NCI-H187 treated with DMSO at 0.1 percent for 48 hours (cell line): ENCODE measurements at regions not wholly inside any gene's neighbourhood (a gene's known extent, or its start where the extent isn't known, plus 50 kb on each side); places are given as distances from the start of the nearest gene placed in this dataset.
"Not testable (repeated sequence)": the region's sequence is repeated elsewhere in the genome, so short reads cannot be mapped to it uniquely, and the experiment has no call there.

Experiments
- DNase-seq: peaks from one replicate; lab custom pipeline; 2025; lab: John Stamatoyannopoulos, UW

GRCh38 chr9:85332487-85332886 is 409.3 kb downstream of the AGTPBP1 start:
- DNase-seq, result no peak

- DNase-seq, result no peak
These were observed 410.1 kb downstream of the AGTPBP1 start for GRCh38 chr9:85331626-85332025.

- DNase-seq, result no peak
These were observed 419.2 kb downstream of the AGTPBP1 start for GRCh38 chr9:85322592-85322991.

- no peak for DNase-seq
These were observed 420.2 kb downstream of the AGTPBP1 start for GRCh38 chr9:85321561-85321960.

GRCh38 chr9:85319936-85320656 is 421.7 kb downstream of the AGTPBP1 start:
- no peak for DNase-seq

- DNase-seq, result not testable (repeated sequence)
These were observed 426.2 kb downstream of the AGTPBP1 start for GRCh38 chr9:85315535-85315934.

DNA sequence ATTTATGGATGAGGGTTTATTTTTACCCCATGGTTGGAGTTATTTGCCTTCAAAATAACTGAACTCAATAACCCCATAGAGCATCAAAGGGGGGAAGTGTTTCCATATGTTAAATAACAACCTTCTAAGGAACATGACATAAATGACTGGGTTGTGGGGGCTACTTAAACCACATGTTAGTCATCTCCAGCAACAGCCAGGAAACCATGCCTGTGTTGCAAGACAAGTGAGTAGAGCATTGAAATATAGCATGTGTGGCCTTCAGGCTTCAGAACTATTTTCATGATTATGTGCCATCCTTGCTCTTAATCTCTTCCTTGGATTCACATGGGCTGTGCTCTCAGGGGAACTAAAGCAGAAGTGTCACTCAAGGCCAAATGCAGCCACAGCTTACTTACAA is 431.2 kb downstream of the AGTPBP1 start:
- no peak for DNase-seq

DNA sequence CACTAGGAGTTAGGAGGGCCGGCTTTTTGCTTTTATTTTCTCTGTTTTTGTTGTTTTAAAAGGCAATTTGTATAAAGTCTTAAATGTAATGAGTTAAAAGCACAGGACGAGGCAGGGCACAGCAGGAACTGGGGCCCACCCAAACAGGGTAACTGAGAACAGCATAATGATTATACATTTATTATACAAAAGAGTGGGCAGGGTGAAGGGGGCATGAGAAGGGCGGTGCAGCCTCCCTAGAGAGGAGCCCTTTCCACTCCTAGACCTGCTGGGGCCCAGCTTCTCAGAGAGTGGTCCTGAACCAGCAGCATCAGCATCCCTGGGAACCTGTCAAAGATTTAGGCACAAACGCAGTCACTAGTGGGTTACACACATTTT is 438.0 kb downstream of the AGTPBP1 start:
- no peak for DNase-seq

- no peak for DNase-seq
These were observed 438.6 kb downstream of the AGTPBP1 start for GRCh38 chr9:85302938-85303756.

GRCh38 chr9:85298499-85298898 is 443.3 kb downstream of the AGTPBP1 start:
- DNase-seq, result no peak

DNA sequence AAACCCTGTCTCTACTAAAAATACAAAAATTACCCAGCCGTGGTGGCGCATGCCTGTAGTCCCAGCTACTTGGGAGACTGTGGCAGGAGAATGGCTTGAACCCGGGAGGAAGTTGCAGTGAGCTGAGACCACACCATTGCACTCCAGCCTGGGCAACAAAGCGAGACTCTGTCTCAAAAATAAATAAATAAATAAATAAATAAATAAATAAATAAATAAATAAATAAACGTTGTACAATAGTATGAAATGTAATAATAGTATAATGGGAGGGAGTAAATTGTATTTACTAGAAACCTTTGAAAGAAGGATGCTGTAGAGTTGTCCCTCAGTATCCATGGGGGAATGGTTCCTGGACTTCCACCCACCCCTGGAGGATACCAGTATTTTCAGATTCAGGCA is 446.5 kb downstream of the AGTPBP1 start:
- not testable (repeated sequence) for DNase-seq

- DNase-seq, result no peak
These were observed 449.5 kb downstream of the AGTPBP1 start for GRCh38 chr9:85292261-85292660.

DNA sequence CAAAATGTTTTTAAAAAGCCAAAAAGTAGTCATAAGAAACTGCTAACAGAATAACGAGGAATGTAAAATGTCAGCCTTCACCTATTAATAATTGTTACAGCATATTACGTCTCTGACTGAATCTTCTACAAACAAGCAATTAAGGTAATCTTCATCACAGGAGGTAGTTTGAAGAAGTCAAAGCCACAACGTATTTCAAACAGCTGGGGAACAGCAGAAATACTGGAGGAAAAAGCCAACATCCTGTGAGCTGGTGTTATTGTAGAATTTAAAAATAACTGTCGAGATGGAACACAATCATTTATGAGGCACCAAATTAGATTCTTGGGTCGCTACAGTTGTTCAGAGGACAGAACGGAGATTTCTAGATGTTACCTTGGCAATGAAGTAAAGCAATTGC is 450.5 kb downstream of the AGTPBP1 start:
- no peak for DNase-seq

- DNase-seq, result no peak
These were observed 451.7 kb downstream of the AGTPBP1 start for GRCh38 chr9:85290019-85290418.

- DNase-seq, result no peak
These were observed 452.6 kb downstream of the AGTPBP1 start for GRCh38 chr9:85289142-85289541.

DNA sequence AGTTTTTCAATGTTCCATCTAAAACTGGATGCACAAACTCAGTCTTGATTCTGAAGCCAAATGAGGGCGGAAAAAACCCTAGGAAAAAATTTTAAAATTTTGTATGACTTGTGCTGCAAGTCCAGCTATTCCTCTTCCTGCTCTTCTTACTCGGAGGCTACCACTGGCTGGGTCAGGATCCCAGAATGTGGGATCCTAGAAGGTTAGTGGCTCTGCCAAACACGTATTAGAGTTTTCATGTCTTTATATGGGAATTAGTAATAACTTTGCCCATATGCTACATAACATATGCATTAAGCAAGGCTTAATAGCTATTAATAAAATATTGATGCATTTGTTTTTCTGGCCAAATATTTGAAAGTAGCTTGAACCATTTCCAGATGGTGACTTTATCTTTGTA is 458.3 kb downstream of the AGTPBP1 start:
- DNase-seq, result no peak

DNA sequence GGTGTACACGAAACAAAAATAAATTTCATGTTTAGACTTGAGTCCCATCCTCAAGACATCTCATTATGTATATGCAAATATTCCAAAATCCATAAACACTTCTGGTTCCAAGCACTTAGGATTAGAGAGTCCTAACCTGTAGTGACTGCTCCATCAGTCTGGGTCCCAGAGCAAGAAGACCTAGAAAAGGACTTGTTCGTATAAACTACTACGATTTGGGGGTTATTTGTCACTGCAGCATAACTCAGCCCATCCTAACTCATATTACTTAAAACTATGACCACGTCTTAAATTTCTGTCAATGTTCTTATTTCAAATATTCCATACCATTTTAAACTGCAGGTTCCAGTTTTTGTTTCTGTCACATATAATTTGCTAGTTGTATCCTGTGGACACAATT is 463.0 kb downstream of the AGTPBP1 start:
- no peak for DNase-seq

DNA sequence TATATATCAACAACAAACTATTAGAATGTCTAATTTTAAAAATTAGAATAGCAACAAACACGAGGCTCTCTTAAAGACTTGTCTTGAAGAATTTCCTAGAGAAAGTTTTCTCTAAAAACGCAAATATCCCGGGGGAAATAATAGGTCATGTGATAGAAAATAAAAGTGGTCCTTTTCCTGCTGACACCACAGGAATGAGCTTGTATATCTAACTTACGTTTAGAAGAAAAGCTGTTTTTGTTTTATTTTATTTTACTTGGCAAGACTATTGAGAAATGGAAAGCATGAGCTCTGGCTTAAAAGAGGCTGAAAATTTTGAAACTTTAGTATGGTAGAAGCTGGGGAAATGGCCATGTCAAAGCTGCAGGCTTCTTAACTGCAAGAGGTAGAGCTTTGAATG is 465.0 kb downstream of the AGTPBP1 start:
- DNase-seq, result no peak

DNA sequence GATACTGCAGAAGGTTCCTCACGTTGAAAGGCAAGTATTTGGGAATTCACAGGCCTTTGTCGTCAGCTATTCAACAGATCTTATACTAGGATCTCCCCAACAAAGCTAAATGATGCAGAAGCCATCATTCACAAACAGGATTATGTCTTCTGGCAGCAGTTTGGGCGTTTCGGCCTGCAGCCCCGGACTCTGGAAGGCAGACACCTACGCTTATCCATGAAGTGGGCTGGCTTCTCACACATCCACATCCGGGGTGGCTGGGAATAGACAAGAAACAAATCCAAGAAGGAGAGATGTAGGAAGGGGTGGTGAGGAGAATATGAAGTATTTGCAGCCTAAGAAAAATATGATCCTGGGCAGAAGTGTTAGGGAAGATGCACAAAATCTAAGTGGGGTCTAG is 471.9 kb downstream of the AGTPBP1 start:
- no peak for DNase-seq

- DNase-seq, result no peak
These were observed 473.6 kb downstream of the AGTPBP1 start for GRCh38 chr9:85268131-85268530.

GRCh38 chr9:85264695-85265094 is 477.1 kb downstream of the AGTPBP1 start:
- DNase-seq, result no peak

DNA sequence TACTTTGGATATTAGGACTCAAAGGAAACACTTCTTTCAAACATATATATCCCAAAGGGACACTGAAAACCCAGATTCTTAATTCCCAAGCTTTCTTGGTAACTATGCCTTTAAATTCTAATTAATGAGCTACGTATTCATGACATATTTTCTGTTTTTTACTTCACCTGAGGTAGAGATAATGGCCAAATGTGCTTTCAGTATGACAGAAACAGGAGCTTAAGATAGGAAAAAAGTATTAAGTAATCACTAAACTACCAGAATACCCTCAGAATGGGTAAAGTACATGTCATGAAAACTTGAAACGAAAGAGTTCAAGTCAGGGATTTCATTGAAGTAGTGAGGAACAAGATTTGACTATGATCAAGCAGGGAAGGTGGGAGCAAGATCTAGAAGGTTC is 478.5 kb downstream of the AGTPBP1 start:
- no peak for DNase-seq

- no peak for DNase-seq
These were observed 479.4 kb downstream of the AGTPBP1 start for GRCh38 chr9:85262333-85262732.
